GM21717 (cell line): ENCODE measurements at regions not wholly inside any gene's neighbourhood (a gene's known extent, or its start where the extent isn't known, plus 50 kb on each side); places are given as distances from the start of the nearest gene placed in this dataset.

Experiments used
- ATAC-seq: cut with Tn5 transposase; IDR thresholded peaks from one replicate; pipeline ENCODE4 v1.9.1; 2021; ENCODE audit warnings: mild to moderate bottlenecking, moderate library complexity; ENCODE audit not compliant: unreplicated experiment

GRCh38 chr2:212945526-212945925, 205.9 kb downstream of the IKZF2 start:
- no peak for ATAC-seq

- ATAC-seq = no peak
These were observed 208.1 kb downstream of the IKZF2 start for GRCh38 chr2:212943351-212943750.

DNA sequence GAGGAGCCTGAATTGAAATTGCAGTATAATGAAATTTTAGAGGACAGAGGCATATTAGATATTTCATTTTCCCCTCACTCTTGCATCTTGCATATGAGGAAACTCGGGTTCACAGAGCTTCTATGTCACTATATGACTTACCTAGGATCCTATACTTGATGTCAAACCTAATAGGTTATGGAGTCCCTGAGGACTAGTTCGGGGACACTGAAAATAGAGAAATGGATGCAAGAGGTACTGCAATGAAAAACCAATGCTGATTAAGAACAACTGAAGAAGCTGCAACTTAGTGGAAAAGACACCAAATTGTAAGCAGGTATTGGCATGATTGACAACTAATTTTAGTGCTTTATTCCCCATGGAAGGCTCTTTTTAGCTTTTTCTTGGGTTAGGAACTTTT, 210.1 kb downstream of the IKZF2 start:
- ATAC-seq = no peak

- ATAC-seq = no peak
These were observed 210.6 kb downstream of the IKZF2 start for GRCh38 chr2:212940816-212941215.

GRCh38 chr2:212939777-212940531, 211.5 kb downstream of the IKZF2 start:
- no peak for ATAC-seq

DNA sequence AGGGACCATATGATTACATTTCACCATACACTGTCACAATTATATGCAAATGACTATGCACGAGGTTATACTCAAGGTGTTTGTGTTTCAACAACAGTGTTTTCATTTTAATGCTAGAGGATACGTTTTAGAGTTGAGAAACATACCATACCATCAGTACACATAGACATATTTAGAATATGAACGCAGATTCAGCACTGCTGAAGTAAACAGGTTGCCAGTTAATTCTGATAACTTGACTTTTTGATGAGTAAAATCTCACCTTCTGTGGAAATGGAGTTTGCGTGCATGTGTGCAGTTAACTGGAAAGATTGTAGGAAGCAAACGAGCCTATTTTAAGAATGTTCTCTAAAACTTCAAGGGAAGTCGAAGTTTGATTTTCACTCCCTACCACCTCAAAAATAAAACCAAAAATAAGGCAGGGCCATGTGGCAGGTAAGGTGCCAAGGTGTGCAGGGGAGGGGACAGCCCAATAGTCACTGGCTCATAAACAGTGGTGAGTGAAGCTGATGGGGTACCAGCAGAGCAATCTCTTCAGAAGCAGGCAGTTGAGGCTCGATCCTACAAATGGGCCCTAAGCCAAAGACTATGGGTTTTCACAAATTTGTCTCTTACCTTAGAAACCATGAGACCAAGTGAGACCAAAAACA, 213.1 kb downstream of the IKZF2 start:
- no peak for ATAC-seq

DNA sequence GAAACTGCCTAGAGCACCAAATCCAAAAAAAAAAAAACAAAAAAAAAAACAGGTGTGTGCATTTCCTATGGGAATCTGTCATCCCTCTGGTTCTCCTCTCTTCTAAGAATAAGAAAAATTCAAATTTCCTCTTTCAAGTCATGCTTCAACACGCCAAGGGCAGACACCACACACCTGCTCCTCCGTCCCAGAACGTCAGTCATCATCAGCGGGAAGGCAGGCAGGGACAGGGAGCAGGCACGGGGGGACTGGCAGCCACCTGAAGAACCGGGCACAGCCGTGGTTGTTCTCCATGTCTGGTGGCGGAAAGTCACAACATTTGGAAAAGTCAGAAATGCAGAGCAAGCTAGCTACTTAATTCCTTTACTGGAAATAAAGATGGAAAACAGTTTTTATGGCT, 214.8 kb downstream of the IKZF2 start:
- ATAC-seq = no peak

DNA sequence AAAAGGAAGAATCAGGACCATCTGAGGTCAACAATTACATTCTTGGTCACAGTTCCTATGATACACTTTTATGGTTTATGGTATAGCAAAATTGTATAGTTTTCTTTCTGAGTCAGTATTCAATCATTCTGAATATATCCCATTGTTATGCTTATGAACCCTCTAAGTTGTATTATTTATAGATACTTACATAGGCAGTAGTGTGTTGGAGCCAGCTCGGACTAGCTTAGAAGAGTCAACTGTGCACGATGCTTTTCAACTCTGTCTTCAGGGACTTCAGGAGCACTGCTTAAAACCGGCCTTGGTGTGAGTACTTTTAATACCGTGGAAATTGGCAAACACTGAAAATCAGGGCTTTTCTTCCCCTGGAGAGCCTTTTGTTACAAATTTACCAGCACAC, 215.7 kb downstream of the IKZF2 start:
- ATAC-seq = no peak

GRCh38 chr2:212931271-212931670, 220.1 kb downstream of the IKZF2 start:
- no peak for ATAC-seq

DNA sequence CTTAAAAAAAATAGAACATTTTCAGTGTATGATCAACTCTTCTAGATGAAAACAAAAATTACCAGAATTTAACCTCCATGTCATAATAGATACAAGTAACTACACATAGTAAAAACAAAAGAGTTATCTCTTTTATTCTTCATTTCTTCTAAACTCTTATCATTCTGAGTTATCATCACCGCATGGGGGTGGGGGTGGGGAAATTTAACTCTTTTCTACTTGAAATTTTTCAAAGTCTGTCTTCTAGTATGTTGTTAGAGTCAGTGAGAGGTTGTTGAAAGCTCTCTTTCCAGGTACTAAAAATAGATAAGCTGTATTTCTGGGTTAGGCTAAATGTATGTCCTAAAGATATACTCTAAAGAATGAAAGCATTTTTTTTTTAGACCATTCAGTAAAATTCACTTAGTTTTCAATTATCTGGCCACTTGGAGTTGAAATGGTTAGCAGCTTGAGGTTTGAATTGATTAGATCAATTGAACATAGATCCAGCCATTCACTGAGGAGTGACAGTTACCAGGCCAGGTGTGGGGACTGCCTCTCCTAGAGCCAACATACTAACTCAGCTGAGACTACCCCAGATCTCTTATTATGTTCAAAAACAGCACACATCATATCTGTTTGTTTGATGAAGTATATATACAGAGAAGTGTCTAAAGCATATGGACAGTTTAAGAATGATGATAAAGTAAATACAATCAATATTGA, 220.7 kb downstream of the IKZF2 start:
- no peak for ATAC-seq

GRCh38 chr2:212929971-212930370, 221.4 kb downstream of the IKZF2 start:
- no peak for ATAC-seq

- no peak for ATAC-seq
These were observed 222.3 kb downstream of the IKZF2 start for GRCh38 chr2:212929116-212929515.

DNA sequence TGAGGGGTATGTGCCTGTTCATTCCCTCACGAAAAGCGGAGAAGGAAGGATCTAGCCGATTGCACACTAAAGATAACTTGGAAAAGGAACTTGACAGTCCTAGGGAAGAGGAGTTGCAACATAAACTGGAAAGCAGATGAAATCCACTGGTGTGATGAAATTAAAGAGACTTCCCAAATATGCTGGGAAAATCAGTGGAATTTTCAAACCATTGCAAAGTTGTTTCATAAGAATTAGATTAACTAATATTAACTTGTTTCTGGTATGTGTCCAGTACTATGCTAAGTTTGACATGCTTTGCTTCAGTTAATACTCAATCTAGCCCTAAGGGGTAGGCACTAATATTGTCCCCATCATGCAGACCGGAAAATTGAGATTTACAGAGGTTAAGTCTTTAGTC, 222.7 kb downstream of the IKZF2 start:
- ATAC-seq = no peak

DNA sequence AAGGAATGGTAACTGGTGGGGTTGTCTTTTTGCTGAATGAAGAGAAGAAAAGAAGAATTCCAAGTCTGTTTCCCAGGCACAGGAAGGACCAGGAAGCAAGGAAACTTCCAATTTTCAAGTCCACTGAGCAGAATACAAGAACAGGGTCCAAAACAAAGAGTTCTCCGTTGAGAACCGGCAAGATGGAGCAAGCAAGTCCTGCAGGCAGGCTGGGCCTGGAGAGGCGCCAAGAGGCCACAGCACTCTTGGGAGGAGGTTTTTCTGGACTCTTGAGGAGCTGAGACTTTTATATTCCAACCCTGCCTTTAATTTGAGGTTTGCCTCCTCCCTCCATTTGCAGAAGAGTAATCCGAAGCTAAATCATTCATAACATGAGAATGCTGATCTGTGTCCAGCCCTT, 224.5 kb downstream of the IKZF2 start:
- no peak for ATAC-seq

- no peak for ATAC-seq
These were observed 228.0 kb downstream of the IKZF2 start for GRCh38 chr2:212923393-212923792.

DNA sequence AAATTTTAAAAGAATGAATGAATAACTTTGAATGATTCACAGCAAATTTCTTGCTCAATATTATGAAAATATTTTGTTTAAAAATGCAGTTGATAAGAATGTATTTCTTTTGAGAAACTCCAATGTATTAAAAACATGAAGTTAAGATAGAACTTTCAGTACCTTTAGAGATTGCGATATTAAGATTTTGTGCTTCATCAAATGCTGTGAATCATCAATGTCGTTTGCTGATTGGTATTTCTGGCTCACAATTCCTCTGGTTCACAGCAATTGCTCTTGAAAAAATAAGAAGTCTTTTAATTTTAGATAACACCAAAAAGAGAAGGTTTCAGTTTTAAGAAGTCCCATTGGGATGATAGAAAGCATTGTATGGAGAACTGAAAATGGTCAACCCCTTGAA, 228.7 kb downstream of the IKZF2 start:
- ATAC-seq = no peak

DNA sequence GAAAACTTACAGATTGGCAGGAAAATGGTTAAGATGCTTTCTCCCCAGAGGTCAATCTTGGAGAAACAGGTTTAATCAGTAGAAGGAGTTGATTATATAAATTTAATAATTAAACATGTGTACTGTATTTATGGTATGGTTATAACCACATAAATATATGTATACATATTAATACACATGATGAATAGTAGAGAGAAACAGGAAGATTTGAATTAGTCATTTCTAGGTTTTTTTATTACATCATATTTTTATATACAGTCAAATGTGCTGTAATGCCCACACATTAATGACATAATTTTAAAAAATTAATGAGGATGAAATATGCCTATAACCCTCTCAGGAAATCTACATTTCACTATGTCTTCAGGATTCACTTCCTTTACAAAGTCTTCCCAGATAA, 229.7 kb downstream of the IKZF2 start:
- no peak for ATAC-seq

- no peak for ATAC-seq
These were observed 230.4 kb downstream of the IKZF2 start for GRCh38 chr2:212921061-212921460.

GRCh38 chr2:212919238-212919637, 232.2 kb downstream of the IKZF2 start:
- no peak for ATAC-seq

DNA sequence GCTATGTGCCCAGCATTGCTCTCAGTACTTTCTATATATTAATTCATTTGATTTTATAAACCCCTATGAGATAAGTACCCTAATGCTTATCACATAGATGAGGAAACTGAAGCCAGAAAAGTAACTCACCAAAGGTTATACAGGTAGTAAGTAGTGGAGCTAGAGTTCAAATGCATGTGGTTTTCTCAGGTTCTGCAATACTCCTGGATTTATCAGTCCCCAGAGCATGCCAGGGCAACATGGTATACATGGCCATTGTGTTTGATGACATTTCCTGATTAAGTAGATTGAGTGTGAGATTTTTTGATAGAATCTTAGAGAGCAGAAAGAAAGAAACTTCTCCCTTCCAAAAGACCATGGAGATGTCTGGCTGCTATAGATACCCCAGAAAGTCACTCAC, 233.1 kb downstream of the IKZF2 start:
- ATAC-seq = no peak

DNA sequence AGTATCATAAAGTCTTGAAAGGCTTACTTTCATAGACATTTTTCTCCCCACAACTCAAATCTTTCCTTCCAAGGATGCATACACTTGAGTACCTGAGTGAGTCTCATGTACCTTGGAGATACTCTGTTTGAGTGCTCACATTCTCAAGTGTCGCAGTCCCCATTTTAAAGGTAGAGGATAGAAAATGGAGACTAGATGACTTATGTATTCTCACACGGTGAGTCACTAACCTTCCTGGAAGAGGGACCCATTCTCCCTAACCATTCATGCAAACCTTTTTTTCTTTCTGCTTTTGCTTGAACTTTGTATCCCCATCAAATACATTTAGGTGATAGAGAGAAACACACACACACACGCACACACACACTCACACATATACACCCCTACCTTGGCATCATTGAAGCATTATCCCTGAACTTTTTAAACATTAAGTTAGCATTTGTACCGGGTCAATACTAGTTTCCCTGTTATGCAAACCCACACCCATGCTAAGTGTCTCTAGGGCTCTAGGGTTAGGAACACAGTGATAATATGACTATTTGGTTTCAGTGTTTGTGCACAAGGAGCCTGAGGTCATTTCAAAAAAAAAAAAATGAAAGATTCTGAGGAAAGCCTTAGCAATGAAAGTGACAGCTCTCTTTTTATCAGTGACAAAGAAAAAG, 236.2 kb downstream of the IKZF2 start:
- ATAC-seq = peak; percentile 72

- no peak for ATAC-seq
These were observed 237.0 kb downstream of the IKZF2 start for GRCh38 chr2:212914392-212914791.
